ENCODE measurements at regions not wholly inside any gene's neighbourhood (a gene's known extent, or its start where the extent isn't known, plus 50 kb on each side); places are given as distances from the start of the nearest gene placed in this dataset.

DNA sequence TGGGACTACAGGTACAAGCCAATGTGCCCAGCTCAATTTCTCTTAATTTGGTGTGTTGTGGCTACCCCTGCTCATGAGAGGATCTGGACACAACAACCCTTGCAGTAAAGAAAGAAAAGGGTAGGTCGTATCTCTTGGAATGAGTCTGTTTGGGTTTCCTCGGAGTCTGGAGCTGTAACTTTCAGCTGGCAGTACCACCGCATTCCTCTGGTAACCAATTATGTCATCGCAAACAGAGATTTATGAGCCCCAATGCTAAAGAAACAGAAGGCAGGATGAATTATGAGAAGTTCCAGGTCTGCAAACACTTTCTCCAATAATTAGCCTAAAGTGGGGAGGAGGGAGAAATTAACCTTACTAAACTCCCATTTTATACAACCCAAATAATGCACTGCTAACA is 186.6 kb upstream of the NRP1 start (continued):
- TF ChIP-seq GABPA (IDR thresholded peaks at IDR 0.05; ENCODE audit: borderline replicate concordance, insufficient read depth, low read length): no peak

Data from H1 (cell line).